RWPE1 (cell line): ENCODE measurements at regions not wholly inside any gene's neighbourhood (a gene's known extent, or its start where the extent isn't known, plus 50 kb on each side); places are given as distances from the start of the nearest gene placed in this dataset.

Experiments
- CTCF ChIA-PET: fragments of 350-600 bp; sonication (Branson Sonifier 250); formaldehyde crosslinking; extraction: SDS; loops from one replicate; lab custom pipeline; 2021; lab: Yijun Ruan, JAX
- POLR2A ChIA-PET: fragments of 400-600 bp; formaldehyde crosslinking; extraction: SDS; loops from one replicate; lab custom pipeline; 2020; ENCODE audit warnings: antibody characterized with exemption; ENCODE audit not compliant: low non-redundant PET; lab: Yijun Ruan, JAX
- DNase-seq: peaks from one replicate; pipeline ENCODE4 v3.0.0; 2012; ENCODE audit warnings: low spot score
- H3K27ac ChIP-seq: fragments of 450-650 bp; 2 replicates; pipeline ENCODE4 v1.5.1; 2017
- CTCF ChIP-seq: fragments of 450-650 bp; conservative IDR thresholded peaks from 2 replicates; pipeline ENCODE4 v1.5.1; 2017; ENCODE audit warnings: low read depth, mild to moderate bottlenecking

GRCh38 chr10:129134371-129134770, 332.7 kb upstream of the MGMT start:
- TF ChIP-seq CTCF = no peak
- ChIA-PET POLR2A (no interaction called here), CTCF (no interaction called here)
- no peak overlapping the region for H3K27ac ChIP-seq
- no peak for DNase-seq

GRCh38 chr10:129135624-129136023, 331.4 kb upstream of the MGMT start:
- no peak for DNase-seq
- ChIA-PET POLR2A (no interaction called here), CTCF (interaction anchor here (0.5 kb wide), 1 partner anchor 43 kb away, joined by 5 read pairs; no protein-coding TSS in a partner anchor)
- TF ChIP-seq CTCF = no peak
- no peak overlapping the region for H3K27ac ChIP-seq

- ChIA-PET POLR2A (no interaction called here), CTCF (interaction anchor here (0.7 kb wide), 1 partner anchor 205 kb away, joined by 3 read pairs; no protein-coding TSS in a partner anchor)
- H3K27ac ChIP-seq = no peak overlapping the region
- no peak for TF ChIP-seq CTCF
- no peak for DNase-seq
These were observed 331.0 kb upstream of the MGMT start for GRCh38 chr10:129136074-129136473.

- POLR2A ChIA-PET = no interaction called here
These were observed 330.1 kb upstream of the MGMT start for GRCh38 chr10:129136951-129137350.

GRCh38 chr10:129140921-129141885, 325.8 kb upstream of the MGMT start:
- H3K27ac ChIP-seq = no peak overlapping the region
- POLR2A ChIA-PET = no interaction called here
- no peak for DNase-seq
- TF ChIP-seq CTCF = no peak
- CTCF ChIA-PET = no interaction called here

More at GRCh38 chr10:129136951-129137350, 330.1 kb upstream of the MGMT start:
- no peak for TF ChIP-seq CTCF
- H3K27ac ChIP-seq = no peak overlapping the region
- CTCF ChIA-PET = interaction anchor here (0.7 kb wide), 1 partner anchor 206 kb away, joined by 3 read pairs; no protein-coding TSS in a partner anchor
- DNase-seq = no peak

GRCh38 chr10:129151281-129151680, 315.8 kb upstream of the MGMT start:
- DNase-seq = no peak
- ChIA-PET CTCF (interaction anchor here (0.8 kb wide), 1 partner anchor 846 kb away, joined by 4 read pairs; no protein-coding TSS in a partner anchor), POLR2A (no interaction called here)
- TF ChIP-seq CTCF = no peak
- H3K27ac ChIP-seq = no peak overlapping the region
